ENCODE measurements at regions not wholly inside any gene's neighbourhood (a gene's known extent, or its start where the extent isn't known, plus 50 kb on each side); places are given as distances from the start of the nearest gene placed in this dataset.

- TF ChIP-seq, protein P1, sequence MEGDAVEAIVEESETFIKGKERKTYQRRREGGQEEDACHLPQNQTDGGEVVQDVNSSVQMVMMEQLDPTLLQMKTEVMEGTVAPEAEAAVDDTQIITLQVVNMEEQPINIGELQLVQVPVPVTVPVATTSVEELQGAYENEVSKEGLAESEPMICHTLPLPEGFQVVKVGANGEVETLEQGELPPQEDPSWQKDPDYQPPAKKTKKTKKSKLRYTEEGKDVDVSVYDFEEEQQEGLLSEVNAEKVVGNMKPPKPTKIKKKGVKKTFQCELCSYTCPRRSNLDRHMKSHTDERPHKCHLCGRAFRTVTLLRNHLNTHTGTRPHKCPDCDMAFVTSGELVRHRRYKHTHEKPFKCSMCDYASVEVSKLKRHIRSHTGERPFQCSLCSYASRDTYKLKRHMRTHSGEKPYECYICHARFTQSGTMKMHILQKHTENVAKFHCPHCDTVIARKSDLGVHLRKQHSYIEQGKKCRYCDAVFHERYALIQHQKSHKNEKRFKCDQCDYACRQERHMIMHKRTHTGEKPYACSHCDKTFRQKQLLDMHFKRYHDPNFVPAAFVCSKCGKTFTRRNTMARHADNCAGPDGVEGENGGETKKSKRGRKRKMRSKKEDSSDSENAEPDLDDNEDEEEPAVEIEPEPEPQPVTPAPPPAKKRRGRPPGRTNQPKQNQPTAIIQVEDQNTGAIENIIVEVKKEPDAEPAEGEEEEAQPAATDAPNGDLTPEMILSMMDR (IDR thresholded peaks at IDR 0.05; ENCODE audit: low read depth, low read length) = no peak
- no peak for TF ChIP-seq POLR2A (IDR thresholded peaks at IDR 0.05; ENCODE audit: extremely low read depth, insufficient read length)
- TF ChIP-seq, protein P2, sequence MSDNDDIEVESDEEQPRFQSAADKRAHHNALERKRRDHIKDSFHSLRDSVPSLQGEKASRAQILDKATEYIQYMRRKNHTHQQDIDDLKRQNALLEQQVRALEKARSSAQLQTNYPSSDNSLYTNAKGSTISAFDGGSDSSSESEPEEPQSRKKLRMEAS (IDR thresholded peaks at IDR 0.05; ENCODE audit: low read depth, low read length) = no peak
Observed at GRCh38 chr7:63037242-63037641, 961.4 kb upstream of the ZNF722 start.
